D721Med (cell line): ENCODE measurements at regions not wholly inside any gene's neighbourhood (a gene's known extent, or its start where the extent isn't known, plus 50 kb on each side); places are given as distances from the start of the nearest gene placed in this dataset.
A peak's percentile ranks its signal among the peaks of the same experiment; 100 is the strongest.

ENCODE experiments used
- DNase-seq: peaks from one replicate; pipeline ENCODE4 v3.0.0; 2011; ENCODE audit warnings: low spot score; ENCODE audit not compliant: insufficient read length
- FAIRE-seq: peaks from 2 replicates; lab custom pipeline; 2011; peaks lifted over from hg19 to GRCh38; lab: Jason Lieb, UNC
- TF ChIP-seq, protein P1 (sequence below): IDR thresholded peaks from 2 replicates; pipeline ENCODE4 v1.5.1; 2012; ENCODE audit warnings: mild to moderate bottlenecking, control low read depth; ENCODE audit not compliant: insufficient read depth; ENCODE audit errors: missing control alignments

DNA sequence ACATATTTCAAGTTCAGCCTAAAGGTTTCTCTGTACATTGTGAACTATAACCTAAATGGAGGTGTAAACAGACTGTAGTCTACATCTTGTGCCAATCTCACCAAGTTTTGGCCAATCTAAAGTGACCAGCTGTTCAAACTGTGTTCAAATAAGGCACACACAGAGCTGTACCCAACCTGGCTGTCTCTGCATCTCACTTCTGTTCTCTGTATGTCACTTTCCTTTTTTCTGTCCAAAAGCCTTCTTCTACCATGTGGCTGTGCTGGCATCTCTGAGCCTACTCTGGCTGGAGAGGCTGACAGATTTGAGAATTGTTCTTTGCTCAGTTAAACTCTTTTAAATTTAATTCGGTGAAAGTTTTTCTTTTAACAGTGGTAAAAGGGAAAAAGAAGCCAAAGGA is 817.9 kb downstream of the SOCS6 start:
- FAIRE-seq: no peak
- DNase-seq: no peak
- TF ChIP-seq, protein P1, sequence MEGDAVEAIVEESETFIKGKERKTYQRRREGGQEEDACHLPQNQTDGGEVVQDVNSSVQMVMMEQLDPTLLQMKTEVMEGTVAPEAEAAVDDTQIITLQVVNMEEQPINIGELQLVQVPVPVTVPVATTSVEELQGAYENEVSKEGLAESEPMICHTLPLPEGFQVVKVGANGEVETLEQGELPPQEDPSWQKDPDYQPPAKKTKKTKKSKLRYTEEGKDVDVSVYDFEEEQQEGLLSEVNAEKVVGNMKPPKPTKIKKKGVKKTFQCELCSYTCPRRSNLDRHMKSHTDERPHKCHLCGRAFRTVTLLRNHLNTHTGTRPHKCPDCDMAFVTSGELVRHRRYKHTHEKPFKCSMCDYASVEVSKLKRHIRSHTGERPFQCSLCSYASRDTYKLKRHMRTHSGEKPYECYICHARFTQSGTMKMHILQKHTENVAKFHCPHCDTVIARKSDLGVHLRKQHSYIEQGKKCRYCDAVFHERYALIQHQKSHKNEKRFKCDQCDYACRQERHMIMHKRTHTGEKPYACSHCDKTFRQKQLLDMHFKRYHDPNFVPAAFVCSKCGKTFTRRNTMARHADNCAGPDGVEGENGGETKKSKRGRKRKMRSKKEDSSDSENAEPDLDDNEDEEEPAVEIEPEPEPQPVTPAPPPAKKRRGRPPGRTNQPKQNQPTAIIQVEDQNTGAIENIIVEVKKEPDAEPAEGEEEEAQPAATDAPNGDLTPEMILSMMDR: no peak

- FAIRE-seq (peak; percentile 73), DNase-seq (no peak)
- TF ChIP-seq, protein P1: no peak
Observed at GRCh38 chr18:71105994-71106546, 817.2 kb downstream of the SOCS6 start.

DNA sequence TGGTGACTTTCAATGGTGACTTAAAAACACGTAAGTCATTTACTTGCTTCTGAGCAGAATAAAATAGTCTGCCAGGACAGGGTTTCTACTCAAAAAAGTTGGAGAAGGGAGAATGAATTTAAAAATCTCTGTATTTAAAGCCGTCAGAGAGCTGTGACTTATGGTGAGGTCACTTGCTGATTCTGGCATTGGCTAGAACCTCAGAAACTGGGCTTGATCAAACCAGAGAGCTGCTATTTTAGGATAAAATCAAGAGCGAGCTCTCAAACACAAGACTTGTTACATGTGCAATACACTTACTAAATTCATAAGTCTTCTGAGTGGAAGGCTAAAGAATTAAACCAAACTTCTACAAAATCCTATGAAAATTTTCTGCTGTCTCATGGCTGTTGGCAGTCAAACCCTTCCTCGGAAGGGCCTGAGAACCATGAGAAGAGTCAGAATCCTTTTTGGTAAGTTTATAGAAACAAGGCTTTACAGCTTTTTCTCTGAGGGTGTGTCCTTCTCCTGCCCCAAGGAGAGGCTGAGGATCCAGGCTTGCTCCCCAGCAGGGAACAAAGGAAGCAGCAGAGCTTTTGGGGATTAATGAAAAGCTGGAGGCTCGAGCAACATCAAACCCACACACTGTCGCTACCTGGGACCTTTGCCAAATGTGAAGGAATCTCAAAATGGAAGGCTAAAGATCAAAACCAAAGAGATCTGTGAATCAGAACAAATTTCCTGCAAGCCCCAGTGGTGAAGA is 816.4 kb downstream of the SOCS6 start:
- DNase-seq (no peak), FAIRE-seq (peak; percentile 60)
- TF ChIP-seq, protein P1: no peak

GRCh38 chr18:71079606-71080005 is 790.8 kb downstream of the SOCS6 start:
- TF ChIP-seq, protein P1: no peak
- FAIRE-seq: no peak

DNA sequence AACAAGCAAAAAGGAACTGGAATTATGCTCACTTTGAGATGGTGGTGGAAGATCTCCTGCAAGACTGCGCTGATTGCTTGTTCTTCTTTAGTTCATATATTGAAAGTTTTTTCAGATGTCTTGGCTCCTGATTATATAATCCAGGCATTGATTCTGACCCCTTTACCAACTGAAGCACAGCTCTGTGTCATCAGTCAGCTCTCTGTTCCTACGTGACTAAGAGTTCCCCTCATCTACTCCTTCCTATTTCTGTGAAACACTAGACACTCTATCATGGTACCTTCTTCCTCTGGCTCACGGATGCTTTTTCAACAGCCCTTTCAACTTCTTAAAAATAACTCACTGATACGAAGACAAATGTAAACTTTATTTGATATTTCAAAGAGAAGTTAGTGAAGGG is 788.6 kb downstream of the SOCS6 start:
- DNase-seq (no peak), FAIRE-seq (no peak)
- TF ChIP-seq, protein P1: no peak

More at GRCh38 chr18:71079606-71080005, 790.8 kb downstream of the SOCS6 start:
- no peak for DNase-seq

GRCh38 chr18:71075147-71075546 is 786.3 kb downstream of the SOCS6 start:
- FAIRE-seq (peak; percentile 81), DNase-seq (no peak)
- TF ChIP-seq, protein P1: no peak

DNA sequence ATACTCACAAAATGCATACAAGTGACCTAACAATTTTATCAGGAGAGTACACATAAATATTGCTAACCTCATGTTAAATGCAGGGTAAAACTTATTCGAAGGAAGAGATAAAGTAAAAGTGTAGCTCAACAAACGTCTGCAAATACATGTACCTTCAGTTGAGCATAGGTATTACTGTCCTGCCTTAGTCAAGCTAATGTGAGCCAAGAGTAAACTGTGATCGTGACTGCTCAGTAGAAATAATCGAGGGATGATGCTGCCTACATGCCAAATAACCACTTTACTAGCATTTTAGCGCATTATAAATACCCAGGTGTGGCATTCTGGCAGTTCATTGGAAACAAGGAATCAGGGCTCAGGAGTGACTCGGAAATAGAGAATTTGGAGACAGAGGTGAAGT is 779.5 kb downstream of the SOCS6 start:
- FAIRE-seq: no peak
- TF ChIP-seq, protein P1: no peak
- DNase-seq: no peak
